H9 (cell line): ENCODE measurements at regions not wholly inside any gene's neighbourhood (a gene's known extent, or its start where the extent isn't known, plus 50 kb on each side); places are given as distances from the start of the nearest gene placed in this dataset.

Experiments used
- DNase-seq: peaks from one replicate; pipeline ENCODE4 v3.0.0-alpha.2; 2017
- H2AFZ ChIP-seq: one replicate; pipeline ENCODE4 v1.6.1; 2013; ENCODE audit warnings: mild to moderate bottlenecking, low read length, control low read depth, moderate library complexity
- H2AK5ac ChIP-seq: 2 replicates; pipeline ENCODE4 v1.6.1; 2013; ENCODE audit warnings: low read length, control low read depth, mixed read lengths; ENCODE audit not compliant: insufficient read length
- H2BK120ac ChIP-seq: one replicate; pipeline ENCODE4 v1.6.1; 2013; ENCODE audit warnings: low read depth, mild to moderate bottlenecking, low read length, control low read depth, inconsistent platforms; ENCODE audit not compliant: poor library complexity, severe bottlenecking
- H2BK12ac ChIP-seq: 2 replicates; pipeline ENCODE4 v1.6.1; 2013; ENCODE audit warnings: low read length, control low read depth, mixed read lengths, low read depth; ENCODE audit not compliant: insufficient read length
- H2BK15ac ChIP-seq: 2 replicates; pipeline ENCODE4 v1.6.1; 2013; ENCODE audit warnings: low read depth, low read length, control low read depth
- H2BK20ac ChIP-seq: one replicate; pipeline ENCODE4 v1.6.1; 2013; ENCODE audit warnings: low read depth, mild to moderate bottlenecking, low read length, control low read depth, inconsistent platforms; ENCODE audit not compliant: poor library complexity, severe bottlenecking
- H2BK5ac ChIP-seq: 2 replicates; pipeline ENCODE4 v1.6.1; 2013; ENCODE audit warnings: low read length, control low read depth, mixed read lengths; ENCODE audit not compliant: insufficient read length
- H3K14ac ChIP-seq: 2 replicates; pipeline ENCODE4 v1.6.1; 2013; ENCODE audit warnings: low read length, control low read depth; ENCODE audit not compliant: insufficient read depth
- H3K18ac ChIP-seq: 2 replicates; pipeline ENCODE4 v1.6.1; 2013; ENCODE audit warnings: low read depth, mild to moderate bottlenecking, mixed read lengths, low read length, control low read depth; ENCODE audit not compliant: insufficient read length
- H3K23ac ChIP-seq: 2 replicates; pipeline ENCODE4 v1.6.1; 2013; ENCODE audit warnings: low read length, control low read depth, mixed read lengths, low read depth; ENCODE audit not compliant: insufficient read length
- H3K23me2 ChIP-seq: 2 replicates; pipeline ENCODE4 v1.6.1; 2013; ENCODE audit warnings: low read depth, mild to moderate bottlenecking, mixed read lengths, low read length, control low read depth; ENCODE audit not compliant: insufficient read length, poor library complexity, severe bottlenecking
- H3K27ac ChIP-seq: 2 replicates; pipeline ENCODE4 v1.5.1; 2013; ENCODE audit warnings: low read length, control low read depth, mixed read lengths, low read depth; ENCODE audit not compliant: insufficient read length
- H3K27me3 ChIP-seq: 2 replicates; pipeline ENCODE4 v1.6.1; 2013; ENCODE audit warnings: low read length, control low read depth, inconsistent platforms; ENCODE audit not compliant: insufficient read depth
- H3K4ac ChIP-seq: 2 replicates; pipeline ENCODE4 v1.6.1; 2013; ENCODE audit warnings: low read depth, mild to moderate bottlenecking, control low read depth, inconsistent platforms, low read length, moderate library complexity
- H3K4me1 ChIP-seq: 2 replicates; pipeline ENCODE4 v1.6.1; 2013; ENCODE audit warnings: low read length, control low read depth, inconsistent platforms; ENCODE audit not compliant: insufficient read depth
- H3K4me2 ChIP-seq: 2 replicates; pipeline ENCODE4 v1.6.1; 2013; ENCODE audit warnings: low read length, control low read depth, mixed read lengths; ENCODE audit not compliant: insufficient read length, insufficient read depth
- H3K56ac ChIP-seq: 2 replicates; pipeline ENCODE4 v1.6.1; 2013; ENCODE audit warnings: low read depth, mild to moderate bottlenecking, mixed read lengths, low read length, control low read depth; ENCODE audit not compliant: insufficient read length
- H3K79me1 ChIP-seq: 2 replicates; pipeline ENCODE4 v1.6.1; 2013; ENCODE audit warnings: low read depth, mild to moderate bottlenecking, moderate library complexity, low read length, control low read depth, inconsistent platforms; ENCODE audit not compliant: insufficient read depth, poor library complexity, severe bottlenecking
- H3K79me2 ChIP-seq: 2 replicates; pipeline ENCODE4 v1.6.1; 2013; ENCODE audit warnings: low read length, control low read depth, inconsistent platforms; ENCODE audit not compliant: insufficient read depth
- H3K9ac ChIP-seq: 2 replicates; pipeline ENCODE4 v1.6.1; 2013; ENCODE audit warnings: low read length, control low read depth, mixed read lengths; ENCODE audit not compliant: insufficient read length; ENCODE audit errors: extremely low read depth
- H3K9me3 ChIP-seq: one replicate; pipeline ENCODE4 v1.6.1; 2013; ENCODE audit warnings: low read depth, low read length, inconsistent platforms; ENCODE audit not compliant: control insufficient read depth
- H3T11ph ChIP-seq: one replicate; pipeline ENCODE4 v1.6.1; 2013; ENCODE audit warnings: mild to moderate bottlenecking, low read length, control low read depth, inconsistent platforms
- H4K20me1 ChIP-seq: one replicate; pipeline ENCODE4 v1.6.1; 2013; ENCODE audit not compliant: control insufficient read depth, insufficient read length, insufficient read depth
- H4K5ac ChIP-seq: 2 replicates; pipeline ENCODE4 v1.6.1; 2013; ENCODE audit warnings: low read depth, mild to moderate bottlenecking, mixed read lengths, low read length, control low read depth; ENCODE audit not compliant: insufficient read length
- H4K8ac ChIP-seq: replicated peaks from 2 replicates; pipeline ENCODE4 v1.6.1; 2013; ENCODE audit warnings: low read length, control low read depth, mixed read lengths, low read depth; ENCODE audit not compliant: insufficient read length
- H4K91ac ChIP-seq: 2 replicates; pipeline ENCODE4 v1.6.1; 2013; ENCODE audit warnings: low read depth, mild to moderate bottlenecking, moderate library complexity, mixed read lengths, low read length, control low read depth; ENCODE audit not compliant: insufficient read length
- H3K27ac Mint-ChIP-seq, 3 experiments: 2 replicates in 2 of 3; 3 replicates in 1 of 3; pipeline ENCODE4 v1.8.0; 2020 to 2021; ENCODE audit warnings: mixed read lengths in 3 of 3, mild to moderate bottlenecking in 1 of 3, moderate library complexity in 1 of 3
- H3K27me3 Mint-ChIP-seq: 2 replicates; pipeline ENCODE4 v1.8.0; 2021; ENCODE audit warnings: low read depth, mild to moderate bottlenecking, moderate library complexity, mixed read lengths
- H3K36me3 Mint-ChIP-seq, 3 experiments: 2 replicates in 2 of 3; 3 replicates in 1 of 3; pipeline ENCODE4 v1.8.0; 2020 to 2021; ENCODE audit warnings: low read depth in 3 of 3, mixed read lengths in 3 of 3; ENCODE audit not compliant: insufficient read depth in 1 of 3
- H3K4me1 Mint-ChIP-seq, 2 experiments: 2 replicates each; pipeline ENCODE4 v1.8.0; 2020; ENCODE audit warnings: mixed read lengths in 2 of 2
- H3K4me3 Mint-ChIP-seq, 2 experiments: 2 replicates in 1 of 2; 3 replicates in 1 of 2; pipeline ENCODE4 v1.8.0; 2020 to 2021; ENCODE audit warnings: mild to moderate bottlenecking in 2 of 2, mixed read lengths in 2 of 2, moderate library complexity in 1 of 2
- H3K9me3 Mint-ChIP-seq, 2 experiments: 2 replicates in 1 of 2; 3 replicates in 1 of 2; pipeline ENCODE4 v1.8.0; 2020; ENCODE audit warnings: mild to moderate bottlenecking in 2 of 2, mixed read lengths in 2 of 2, moderate library complexity in 1 of 2
- WGBS: extraction: QIAGEN DNeasy Blood & Tissue Kit; methylation state at CpG from one replicate; pipeline ENCODE4 v1.1.7; 2013; ENCODE audit warnings: missing lambda C conversion rate, low lambda C conversion rate, mixed read lengths; ENCODE audit not compliant: insufficient read length; ENCODE audit errors: extremely low coverage; 5-methylcytosine and 5-hydroxymethylcytosine counted together
- TF ChIP-seq, protein P1 (sequence below): fragments of 200-600 bp; sonication (generic); conservative IDR thresholded peaks from 3 replicates; pipeline ENCODE4 v1.8.0; 2021; ENCODE audit warnings: antibody characterized with exemption, mild to moderate bottlenecking

DNA sequence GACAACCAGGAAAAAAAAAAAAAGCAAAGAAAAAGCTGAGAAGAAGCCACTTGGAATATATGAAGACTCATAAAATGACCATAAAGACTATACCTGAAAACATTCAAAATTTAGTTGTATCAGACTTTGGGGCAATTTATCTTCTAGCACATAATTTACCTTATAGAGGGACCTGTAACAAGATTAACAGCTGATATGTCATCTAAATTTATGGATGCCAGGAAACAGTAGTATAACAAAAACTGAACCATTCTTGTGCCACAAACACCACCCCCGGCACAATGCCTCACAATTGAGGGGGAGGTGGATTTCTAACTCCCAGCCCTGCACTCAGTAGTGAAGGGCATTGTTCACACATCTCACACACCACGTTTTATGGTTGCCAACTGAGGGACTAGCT is 1352.0 kb downstream of the BRINP3 start:
- Histone ChIP-seq H3K27ac (no peak overlapping the region), H2BK120ac (no peak overlapping the region), H2AK5ac (no peak overlapping the region), H4K91ac (no peak overlapping the region), H4K8ac (no peak overlapping the region), H2BK12ac (no peak overlapping the region), H3K14ac (no peak overlapping the region), H3K4ac (no peak overlapping the region), H3K4me1 (no peaks in the 10 kb centered on the region), H3K9me3 (peaks cover 5% of the 10 kb centered on the region), H3K23me2 (no peaks in the 10 kb centered on the region), H3K79me1 (no peaks in the 10 kb centered on the region), H3K56ac (no peak overlapping the region), H3K79me2 (no peaks in the 10 kb centered on the region), H3K27me3 (no peaks in the 10 kb centered on the region), H2BK15ac (no peak overlapping the region), H2AFZ (no peak overlapping the region), H3K9ac (no peak overlapping the region), H3T11ph (no peak overlapping the region), H3K23ac (no peak overlapping the region), H4K20me1 (no peaks in the 10 kb centered on the region), H2BK5ac (no peak overlapping the region), H3K18ac (no peak overlapping the region), H4K5ac (no peak overlapping the region), H3K4me2 (no peak overlapping the region), H2BK20ac (no peak overlapping the region)
- no CpG with 5 or more reads among the region's 2 CpGs for WGBS
- TF ChIP-seq, protein P1, sequence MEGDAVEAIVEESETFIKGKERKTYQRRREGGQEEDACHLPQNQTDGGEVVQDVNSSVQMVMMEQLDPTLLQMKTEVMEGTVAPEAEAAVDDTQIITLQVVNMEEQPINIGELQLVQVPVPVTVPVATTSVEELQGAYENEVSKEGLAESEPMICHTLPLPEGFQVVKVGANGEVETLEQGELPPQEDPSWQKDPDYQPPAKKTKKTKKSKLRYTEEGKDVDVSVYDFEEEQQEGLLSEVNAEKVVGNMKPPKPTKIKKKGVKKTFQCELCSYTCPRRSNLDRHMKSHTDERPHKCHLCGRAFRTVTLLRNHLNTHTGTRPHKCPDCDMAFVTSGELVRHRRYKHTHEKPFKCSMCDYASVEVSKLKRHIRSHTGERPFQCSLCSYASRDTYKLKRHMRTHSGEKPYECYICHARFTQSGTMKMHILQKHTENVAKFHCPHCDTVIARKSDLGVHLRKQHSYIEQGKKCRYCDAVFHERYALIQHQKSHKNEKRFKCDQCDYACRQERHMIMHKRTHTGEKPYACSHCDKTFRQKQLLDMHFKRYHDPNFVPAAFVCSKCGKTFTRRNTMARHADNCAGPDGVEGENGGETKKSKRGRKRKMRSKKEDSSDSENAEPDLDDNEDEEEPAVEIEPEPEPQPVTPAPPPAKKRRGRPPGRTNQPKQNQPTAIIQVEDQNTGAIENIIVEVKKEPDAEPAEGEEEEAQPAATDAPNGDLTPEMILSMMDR = no peak
- Mint-ChIP-seq H3K27ac (no peak overlapping the region), H3K4me3 (no peak overlapping the region), H3K27me3 (no peaks in the 10 kb centered on the region), H3K9me3 (peaks cover 12% of the 10 kb centered on the region in 2 experiments; a peak in 4 of 5 replicates), H3K36me3 (peaks cover 0 to 17% (median 0%) of the 10 kb centered on the region in 3 experiments; a peak in 4 of 7 replicates), H3K4me1 (no peaks in the 10 kb centered on the region)
- DNase-seq = no peak
